ENCODE measurements at regions not wholly inside any gene's neighbourhood (a gene's known extent, or its start where the extent isn't known, plus 50 kb on each side); places are given as distances from the start of the nearest gene placed in this dataset.

DNA sequence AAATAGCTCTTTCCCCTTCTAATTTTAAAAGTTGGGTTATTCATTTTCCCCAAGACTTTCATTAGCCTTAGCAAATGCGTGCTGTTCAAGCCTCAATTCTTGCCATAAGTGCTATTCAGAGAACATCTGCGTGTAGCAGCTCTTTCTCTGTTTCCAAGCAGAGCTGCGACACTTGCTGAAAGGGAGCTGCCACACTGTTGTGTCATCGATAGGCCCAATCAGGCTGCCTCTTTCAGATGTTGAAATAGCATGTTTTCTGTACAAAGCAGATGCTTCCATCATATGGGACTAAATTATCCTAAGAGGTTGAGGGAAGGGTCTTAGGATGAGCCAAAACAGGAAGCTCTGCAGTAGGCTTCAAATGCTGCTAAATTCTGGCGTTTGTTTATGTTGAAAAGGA lies 220.9 kb upstream of the CDC14C start:
- DNase-seq, result no peak

DNA sequence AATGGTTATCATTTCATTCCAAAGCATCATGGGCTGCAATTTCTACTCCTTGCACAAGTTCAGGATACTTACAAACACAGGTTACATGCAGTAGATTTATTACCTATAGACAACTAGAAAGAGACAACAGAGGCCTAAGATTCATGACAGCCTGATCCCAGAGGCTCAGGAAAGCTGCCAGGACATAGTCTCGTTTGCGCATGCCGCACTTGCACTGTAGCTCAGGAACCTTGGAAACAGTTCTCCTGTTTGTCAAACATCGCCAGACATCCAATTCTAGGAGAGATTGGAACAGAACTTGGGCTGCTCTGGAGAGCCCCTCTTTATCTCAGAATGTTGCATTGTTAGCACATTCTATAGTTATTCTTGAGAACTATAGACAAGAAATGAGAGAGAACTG lies 216.2 kb upstream of the CDC14C start:
- peak; percentile 32 for DNase-seq

DNA sequence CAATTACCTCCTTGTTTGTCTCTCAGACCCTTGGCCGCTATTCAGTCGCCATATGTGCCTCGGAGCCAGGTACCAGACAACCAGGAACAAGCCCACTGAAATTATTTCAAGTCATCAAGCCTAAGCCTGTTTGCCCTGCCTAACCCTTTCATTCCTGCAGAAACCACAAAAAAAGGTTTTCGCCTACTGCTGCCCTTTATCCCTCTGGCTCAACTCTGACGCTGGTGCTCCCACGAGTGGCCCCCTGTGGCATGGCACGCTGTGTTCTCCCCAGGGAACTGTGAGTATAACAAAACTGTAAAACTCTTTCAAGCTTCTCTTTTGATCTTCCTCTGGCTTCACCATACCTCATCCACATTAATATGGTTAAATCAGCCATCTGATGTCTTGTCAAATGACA lies 215.7 kb upstream of the CDC14C start:
- DNase-seq, result peak; percentile 71

DNA sequence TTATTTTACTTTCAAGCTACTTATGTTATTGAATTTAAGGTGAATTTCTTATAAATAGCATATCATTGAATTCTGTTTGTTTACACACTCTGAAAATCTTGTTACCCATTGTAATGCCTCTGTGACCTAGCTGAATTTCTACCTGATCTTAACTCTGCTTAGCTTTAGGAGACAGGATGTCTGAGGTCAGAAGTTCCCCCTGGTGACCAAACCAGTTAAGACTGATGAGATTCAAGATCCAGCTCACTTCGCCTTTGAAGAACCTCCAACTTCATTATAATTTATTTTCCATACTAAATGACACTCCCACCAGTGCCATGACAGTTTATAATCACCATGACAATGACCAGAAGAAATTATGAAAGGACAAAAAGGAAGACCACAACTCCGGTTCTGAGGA lies 213.4 kb upstream of the CDC14C start:
- peak; percentile 4 for DNase-seq

DNA sequence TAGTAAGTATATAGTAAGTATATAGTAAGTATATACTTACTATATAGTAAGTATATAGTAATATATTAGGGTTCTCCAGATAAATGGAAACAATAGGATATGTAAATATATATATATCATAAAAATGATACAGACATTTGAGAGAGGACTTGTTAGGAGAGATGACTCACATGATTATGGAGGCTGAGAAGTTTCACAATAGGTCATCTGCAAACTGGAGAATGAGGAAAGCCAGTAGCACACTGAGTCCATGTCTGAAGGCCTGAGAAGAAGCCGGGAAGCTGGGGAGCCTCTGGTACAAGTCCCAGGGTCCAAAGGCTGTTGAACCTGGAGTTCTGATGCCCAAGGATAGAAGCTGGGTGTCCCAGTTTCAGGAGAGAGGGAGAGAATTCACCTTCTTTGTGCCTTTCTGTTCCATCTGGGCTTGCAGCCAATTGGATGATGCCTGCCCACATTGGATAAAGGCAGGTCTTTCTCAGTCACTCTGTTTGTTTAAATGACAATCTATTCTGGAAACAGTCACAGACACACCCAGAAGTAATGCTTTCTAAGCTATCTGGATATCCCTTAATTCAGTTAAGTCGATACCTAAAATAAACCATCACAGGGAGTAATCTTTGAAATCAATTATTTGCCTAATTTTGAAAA lies 205.5 kb upstream of the CDC14C start:
- peak; percentile 57 for DNase-seq

DNA sequence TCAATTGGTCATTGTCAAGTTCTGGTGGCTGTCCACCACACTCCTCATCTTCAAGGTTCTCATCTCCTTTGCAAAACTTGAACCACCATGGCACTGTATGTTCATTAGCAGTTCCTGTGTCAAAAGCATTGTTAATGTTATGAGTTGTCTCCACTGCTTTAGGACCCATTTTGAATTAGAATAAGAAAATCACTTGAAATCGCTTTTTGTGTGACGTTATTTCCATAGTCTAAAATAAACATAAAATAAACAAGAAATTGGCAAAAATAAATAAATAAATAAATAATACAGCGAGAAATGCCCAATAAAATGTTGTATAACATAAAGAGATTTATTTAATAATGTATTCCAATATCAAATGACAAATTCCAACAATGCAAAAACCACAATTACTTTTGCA lies 195.5 kb upstream of the CDC14C start:
- no peak for DNase-seq

DNA sequence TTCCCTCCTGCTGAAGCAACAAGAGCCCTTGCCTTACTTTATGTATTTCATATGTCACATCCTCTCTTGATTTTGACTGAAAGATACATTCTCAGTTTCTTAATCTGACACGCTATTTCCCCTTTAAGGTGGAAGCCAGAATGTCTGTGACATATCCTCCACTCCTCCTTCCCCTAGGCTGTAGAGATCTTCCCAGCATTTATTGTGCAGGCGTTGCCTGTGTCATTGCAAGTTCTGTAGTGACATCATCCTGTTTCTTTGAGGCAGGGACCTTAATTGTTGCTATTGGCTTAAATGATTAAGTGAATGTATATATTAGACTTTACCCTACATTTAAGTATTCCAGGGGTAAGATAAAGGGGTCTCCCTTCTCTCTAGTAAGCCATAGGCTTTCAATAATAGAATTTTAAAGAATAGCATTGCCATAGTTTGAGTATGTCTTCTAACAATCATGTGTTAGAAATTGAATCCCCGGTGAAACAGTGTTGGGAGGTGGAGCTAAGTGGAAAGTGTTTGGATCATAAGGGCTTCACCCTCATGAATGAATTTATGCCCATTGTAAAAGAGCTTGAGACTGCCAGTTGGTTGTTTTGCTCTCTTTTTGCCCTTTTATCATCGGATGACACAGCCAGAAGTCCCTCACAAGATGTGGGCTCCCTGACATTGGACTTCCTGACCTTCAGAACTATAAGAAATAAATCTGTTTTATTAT lies 189.5 kb upstream of the CDC14C start:
- DNase-seq, result no peak

DNA sequence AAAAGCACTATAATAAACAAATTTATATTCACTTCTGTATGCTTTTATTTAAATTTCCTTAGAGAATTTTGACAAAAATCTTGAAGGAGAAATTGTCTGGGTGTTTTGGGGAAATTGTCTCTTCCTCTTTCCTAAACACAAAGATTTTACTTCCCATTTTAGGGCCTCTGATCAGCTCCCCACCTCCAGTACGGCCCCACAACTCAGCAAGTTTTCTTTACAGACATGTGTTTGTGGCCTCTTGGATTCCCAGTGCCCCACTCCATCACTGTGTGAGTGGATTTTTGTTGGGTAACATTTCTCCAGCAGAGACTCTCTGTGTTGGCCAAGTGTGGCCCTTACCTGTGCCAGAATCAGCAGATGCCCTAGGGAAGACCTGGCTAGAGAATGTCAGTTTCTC lies 182.8 kb upstream of the CDC14C start:
- DNase-seq, result no peak

DNA sequence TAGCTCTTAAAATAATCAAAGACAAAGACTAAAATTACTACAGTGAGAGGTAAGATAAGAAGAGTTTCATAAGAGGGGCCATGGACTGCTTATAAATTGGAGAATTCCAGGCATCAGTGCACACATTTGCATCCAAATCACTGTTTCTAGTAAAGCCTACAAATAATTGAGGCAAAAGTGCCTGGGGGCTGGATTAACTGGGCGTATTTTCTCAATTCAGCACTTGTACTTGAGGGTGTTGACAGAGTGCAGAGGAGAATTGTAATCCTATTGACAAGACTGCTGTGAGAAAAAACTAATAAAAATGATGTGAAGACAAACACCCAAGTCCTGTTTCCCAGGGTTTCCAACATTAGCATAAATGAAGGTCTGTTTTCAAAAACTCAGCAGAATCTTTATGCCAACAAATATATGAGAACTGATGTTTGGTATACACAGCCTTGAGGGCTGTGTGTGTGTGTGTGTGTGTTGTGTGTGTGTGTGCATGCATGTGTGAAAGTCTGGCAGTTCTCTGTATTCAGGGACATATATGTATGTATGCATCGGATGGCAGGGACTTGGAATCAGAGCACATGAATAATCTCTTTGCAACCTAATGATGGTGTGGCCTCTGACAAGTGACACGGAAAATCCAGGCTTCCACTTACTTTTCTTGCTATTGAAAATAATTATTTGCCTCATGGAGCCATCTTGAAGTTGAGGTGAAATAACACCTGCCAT lies 182.1 kb upstream of the CDC14C start:
- peak; percentile 52 for DNase-seq

DNA sequence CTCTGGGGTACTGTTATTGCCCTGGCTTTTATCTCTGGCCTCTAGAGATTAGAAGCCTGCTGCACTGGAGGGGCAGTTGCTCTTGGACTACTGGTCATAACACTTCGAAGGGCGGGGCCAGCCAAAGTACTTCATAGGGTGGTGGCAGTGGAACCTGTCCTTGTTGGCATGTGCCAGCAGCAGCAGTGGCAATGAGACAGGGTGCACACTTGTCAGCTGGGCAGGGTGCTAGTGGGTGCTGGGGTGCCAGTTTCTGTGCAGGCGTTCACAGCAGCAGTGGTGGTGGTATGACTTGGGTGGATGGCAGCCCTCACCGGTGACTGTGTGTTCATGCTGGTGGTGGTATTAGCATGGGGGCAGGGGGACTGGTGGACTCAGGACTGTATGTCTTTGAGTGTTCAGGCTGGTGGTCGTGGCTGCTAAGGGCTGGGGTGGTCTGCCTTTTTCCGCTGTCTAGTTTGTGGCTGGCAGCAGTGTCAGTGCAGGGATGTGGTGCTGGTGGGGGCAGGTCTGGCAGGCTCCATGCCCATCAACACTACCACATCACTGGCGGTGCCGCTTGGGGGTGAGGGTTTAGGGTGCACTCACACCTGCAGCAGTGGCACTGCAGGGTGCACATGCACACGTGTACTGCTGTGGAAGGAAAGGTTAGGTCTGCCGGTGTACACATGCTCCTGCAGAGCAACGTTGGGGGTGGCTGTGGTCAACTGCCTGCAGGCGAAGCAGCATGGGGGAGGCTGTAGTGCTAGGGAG lies 176.1 kb upstream of the CDC14C start:
- peak; percentile 60 for DNase-seq

DNA sequence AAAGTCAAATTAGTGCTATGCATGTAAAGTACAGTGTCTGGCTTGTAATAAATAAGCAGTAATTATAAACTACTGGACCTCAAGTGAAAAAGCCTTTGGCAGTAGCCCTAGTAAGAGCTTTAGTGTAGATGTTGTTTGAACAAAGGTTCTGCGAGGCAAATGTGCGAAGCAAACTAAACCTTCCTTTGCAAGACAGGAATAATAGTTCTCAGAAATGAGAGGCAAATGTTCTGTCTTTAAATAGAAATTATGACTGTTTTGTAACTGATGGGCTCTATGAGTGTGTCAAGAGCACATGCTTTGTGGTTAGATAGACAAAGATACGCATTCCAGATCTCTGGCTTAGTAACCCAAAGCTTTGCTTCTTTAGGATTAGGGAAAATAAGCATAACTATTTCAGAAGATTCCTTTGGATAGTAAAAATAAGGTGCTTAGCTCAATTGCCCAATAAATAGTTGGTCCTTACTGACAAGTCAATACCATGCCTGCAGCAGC lies 169.2 kb upstream of the CDC14C start:
- DNase-seq, result no peak

DNA sequence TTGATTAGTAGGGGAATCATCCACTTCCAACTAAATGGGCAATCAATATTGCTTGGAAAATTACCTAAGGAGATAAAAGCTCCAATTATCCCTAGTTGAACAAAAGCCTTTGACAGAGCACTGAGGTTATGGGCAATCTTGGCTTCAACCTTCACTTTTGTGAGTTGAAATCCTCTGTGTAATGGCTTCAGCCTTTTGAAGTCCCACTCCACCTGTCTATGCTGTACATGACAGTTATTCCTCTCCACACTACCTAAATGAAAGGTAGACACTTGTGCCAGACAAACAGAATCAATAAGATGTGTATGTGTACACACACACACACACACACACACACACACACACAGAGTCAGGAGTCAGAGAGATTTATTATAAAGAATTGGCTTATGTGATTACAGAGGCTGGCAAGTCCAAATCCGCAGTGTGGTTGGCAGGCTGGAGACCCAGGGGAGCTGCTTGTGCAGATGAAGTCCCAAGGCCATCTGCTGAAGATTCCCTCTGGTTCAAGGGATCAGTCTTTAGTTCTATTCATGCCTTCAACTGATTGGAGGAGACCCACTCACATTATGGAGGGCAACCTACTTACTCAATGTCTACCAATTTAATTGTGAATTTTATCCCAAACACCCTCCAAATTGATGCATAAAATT lies 164.8 kb upstream of the CDC14C start:
- peak; percentile 12 for DNase-seq

DNA sequence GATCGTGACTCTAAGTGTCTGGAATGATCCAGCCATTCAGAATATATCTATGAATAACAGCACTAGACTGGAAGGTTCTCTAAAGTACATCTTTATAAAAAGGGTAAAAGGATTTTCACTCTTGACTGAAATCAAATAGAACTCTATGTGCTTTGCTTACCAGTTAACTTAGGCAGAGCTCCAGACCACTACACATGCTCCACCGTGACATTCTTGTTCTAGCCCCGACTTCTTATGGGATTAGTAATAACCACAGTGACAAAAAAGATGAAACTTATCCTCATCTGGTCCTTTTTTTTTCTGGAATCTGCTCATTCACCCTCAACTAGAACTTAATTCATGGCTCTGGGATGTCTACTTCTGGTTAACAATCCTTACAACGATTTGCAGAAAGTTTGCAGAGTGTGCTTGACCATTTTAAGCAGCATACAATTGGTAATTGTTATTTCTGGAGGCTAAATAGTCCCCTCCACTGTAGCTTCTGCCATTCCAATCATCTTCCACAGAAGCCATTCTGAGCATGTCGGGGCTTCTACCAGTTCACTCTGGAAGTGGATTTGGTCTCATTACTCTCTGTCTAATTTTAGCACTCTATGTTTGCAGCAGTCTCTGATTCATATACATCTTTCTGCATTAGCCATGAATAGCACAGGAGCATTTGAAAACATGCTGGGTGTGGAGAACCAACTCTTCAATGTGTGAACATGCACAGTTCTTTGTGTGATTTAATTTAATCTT lies 163.7 kb upstream of the CDC14C start:
- no peak for DNase-seq

DNA sequence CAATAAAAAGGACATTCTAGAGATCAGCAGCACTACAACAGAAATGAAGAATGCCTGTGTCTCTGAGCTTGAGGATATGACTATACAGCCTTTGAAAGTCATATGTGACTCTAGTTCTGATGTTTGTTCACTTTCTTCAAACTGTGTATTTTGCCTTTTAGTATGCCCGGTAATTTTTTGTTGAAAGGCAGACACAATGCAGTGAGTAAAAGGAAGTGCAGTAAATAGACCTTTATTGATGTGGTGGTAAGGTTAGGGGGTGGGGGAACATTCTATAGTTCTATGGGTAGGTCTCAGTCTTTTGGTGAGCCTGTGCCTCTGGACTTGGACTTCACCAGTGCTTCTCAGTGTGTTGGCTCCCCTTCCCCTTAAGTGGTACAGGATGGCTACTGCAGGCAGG lies 143.5 kb upstream of the CDC14C start:
- DNase-seq, result no peak

DNA sequence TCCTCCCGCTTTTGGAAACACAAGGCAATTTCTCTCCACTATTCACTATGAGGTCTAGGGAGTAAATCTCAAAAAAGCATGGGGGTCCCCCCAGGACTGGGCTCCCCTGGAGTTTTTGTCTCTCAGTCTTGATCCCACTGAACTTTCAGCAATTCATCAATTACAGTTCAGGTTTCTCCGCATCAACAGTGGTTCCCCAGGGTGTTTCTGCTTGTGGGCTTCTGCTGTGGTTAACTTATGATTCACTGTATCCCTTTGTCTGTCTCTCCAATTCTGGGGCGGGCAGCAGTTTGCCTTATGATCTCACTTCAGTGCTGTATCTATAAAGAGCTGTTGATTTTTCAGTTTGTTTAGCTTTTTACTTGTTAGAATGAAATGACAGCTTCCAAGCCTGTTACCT lies 142.6 kb upstream of the CDC14C start:
- DNase-seq, result peak; percentile 42

DNA sequence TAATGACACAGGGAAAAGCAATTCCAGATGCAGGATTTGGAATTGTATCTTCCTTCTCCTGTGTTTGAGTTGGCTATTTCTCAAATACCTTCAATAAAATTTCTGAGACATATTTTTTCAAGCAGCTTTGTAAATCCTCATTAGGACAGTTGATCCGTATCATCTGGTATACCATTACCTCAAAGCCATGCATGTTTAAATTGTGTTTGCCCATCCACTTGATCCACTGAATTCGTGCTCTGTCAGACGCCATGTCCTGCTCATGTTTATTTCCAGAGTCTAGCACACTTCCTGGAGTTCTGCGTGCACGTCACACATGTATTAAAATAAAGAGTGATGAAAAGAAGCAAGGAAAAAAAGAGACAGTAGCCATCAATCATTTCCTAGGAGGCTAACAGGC lies 141.8 kb upstream of the CDC14C start:
- DNase-seq, result peak; percentile 58

DNA sequence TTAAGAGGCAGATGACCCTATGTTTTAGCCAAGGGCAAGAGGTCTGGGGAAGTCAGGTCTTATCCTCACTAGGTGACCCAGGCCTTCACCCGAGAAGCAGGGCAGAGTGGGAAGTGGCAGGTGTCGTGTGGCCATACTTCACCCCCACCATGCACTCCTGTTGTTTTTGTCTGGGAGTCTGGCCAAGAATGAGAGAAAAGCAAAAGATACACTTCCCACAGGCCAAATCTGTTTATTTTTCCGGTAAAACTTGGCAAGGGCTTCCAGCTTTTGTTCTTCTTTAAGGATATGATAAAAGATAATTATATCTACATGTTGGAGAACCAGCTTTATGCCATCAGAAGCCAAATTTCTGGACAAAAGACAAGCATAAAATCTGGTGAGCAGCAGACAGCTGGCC lies 137.4 kb upstream of the CDC14C start:
- peak; percentile 95 for DNase-seq

DNA sequence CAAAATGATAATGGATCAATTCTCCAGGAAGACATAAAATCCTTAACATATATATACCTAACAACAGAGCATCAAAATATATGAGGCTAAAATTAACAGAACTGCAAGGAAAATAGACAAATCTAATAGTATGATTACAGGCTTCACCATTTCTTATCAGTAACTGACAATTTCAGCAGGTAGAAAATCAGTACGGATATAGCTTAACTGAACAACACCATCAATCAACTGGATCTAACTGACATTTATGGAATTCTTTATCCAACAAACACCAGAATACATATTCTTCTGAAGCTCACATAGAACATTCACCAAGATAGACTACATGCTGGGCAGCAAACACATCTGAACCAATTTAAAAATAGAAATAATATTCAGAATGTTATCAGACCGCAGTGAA lies 121.1 kb upstream of the CDC14C start:
- no peak for DNase-seq

DNA sequence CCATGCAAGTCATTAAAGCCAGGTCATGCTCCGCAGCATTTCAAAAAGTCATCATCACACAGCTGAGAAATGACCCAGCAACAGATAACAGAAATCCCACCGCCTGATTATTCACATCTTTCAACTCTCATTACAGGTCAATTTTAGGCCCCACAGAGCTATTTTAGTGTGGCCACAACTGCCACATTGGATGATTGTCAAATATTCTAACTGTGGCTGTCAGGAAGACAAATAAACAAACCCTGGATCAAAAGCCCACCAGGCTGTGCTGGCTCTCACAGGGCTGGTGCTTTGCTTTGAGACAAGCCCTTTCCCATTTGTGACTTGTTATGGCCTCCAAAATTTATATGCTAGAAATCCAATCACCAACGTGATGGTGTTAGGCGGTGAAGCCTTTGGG lies 117.6 kb upstream of the CDC14C start:
- DNase-seq, result no peak

DNA sequence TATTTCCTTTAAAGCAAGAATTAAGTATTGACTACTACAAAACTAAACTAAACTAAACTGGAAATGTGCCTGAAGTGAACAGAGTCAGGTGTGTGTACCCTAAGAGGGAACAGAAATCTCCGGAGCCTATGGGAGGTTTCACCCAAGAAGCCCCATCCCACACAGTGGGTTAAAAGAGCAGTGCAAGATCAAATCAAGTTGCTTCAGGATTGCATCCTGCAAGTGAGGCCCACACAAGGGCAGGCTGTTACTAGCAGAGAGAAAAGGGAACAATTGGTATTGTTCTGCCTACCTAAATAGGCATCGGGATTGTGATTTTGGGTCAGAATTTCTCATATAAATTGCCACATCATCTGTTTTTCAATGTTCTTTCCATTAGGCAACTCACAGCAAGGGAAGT lies 113.3 kb upstream of the CDC14C start:
- no peak for DNase-seq

DNA sequence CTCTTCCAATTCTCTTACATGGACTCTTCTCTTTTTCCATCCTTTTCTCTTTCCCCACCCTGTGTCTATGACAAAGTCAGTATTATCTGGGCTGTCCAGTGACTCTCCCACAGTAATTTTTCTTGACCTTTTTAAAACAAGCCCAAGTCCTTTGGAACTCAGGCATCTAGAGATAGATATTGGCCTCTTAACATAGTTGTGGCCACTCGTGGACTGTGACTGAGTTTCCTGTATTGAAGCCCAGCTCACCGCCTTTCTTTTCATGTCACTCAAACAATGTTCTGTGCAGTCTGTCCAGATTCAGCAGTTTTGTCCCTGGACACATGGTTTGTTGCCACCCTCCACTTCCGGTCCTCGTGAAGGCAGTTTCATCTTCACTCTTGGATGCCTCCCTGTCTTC lies 110.9 kb upstream of the CDC14C start:
- DNase-seq, result no peak

DNA sequence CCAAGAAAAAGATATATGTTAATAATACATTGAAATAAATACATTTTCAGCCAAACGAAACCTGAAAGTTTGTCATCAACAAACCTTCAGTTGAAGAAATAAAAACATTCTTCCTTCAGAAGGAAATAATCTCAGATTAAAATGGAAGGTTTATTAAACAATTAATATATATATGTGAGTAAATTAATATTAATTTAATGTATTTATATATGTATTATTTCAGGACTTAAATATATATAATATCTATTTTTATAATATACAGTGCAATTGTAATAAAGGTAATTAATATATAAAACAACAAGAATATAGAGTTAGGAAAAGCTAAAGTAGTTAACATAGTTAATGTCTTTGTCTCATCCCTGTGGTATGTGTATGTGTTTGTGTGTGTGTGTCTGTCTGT lies 102.2 kb upstream of the CDC14C start:
- no peak for DNase-seq

Measured in NCI-H69 (cell line).